Liver (tissue), 8 donors: ENCODE measurements at regions not wholly inside any gene's neighbourhood (a gene's known extent, or its start where the extent isn't known, plus 50 kb on each side); places are given as distances from the start of the nearest gene placed in this dataset.

Experiments used
- DNase-seq: peaks from one replicate; pipeline ENCODE4 v3.0.0-alpha.2; 2017; ENCODE audit warnings: low spot score
- H3K27ac ChIP-seq, 2 donors: one replicate each; pipeline ENCODE4 v1.7.0; 2013; ENCODE audit warnings: inconsistent platforms in 2 of 2, low read length in 2 of 2, control low read depth in 1 of 2, low read depth in 1 of 2, mild to moderate bottlenecking in 1 of 2
- H3K27me3 ChIP-seq, 4 donors: one replicate each; pipeline versions ENCODE4 v1.6.1 to v1.7.0; 2013; ENCODE audit warnings: low read length in 3 of 4, inconsistent platforms in 1 of 4, mild to moderate bottlenecking in 1 of 4, moderate library complexity in 1 of 4; ENCODE audit not compliant: control insufficient read depth in 4 of 4, insufficient read depth in 4 of 4
- H3K36me3 ChIP-seq, 4 donors: one replicate each; pipeline versions ENCODE4 v1.6.1 to v1.7.0; 2013; ENCODE audit warnings: low read length in 3 of 4, mild to moderate bottlenecking in 3 of 4, low read depth in 1 of 4, moderate library complexity in 1 of 4; ENCODE audit not compliant: control insufficient read depth in 4 of 4, insufficient read depth in 3 of 4
- H3K4me1 ChIP-seq, 4 donors: one replicate each; pipeline versions ENCODE4 v1.6.1 to v1.7.0; 2013; ENCODE audit warnings: low read length in 3 of 4, mild to moderate bottlenecking in 3 of 4, moderate library complexity in 1 of 4; ENCODE audit not compliant: control insufficient read depth in 4 of 4, insufficient read depth in 4 of 4
- H3K4me3 ChIP-seq, 3 donors: one replicate each; pipeline versions ENCODE4 v1.6.1 to v1.7.0; 2013; ENCODE audit warnings: low read length in 3 of 3, control low read depth in 1 of 3, low read depth in 1 of 3, mild to moderate bottlenecking in 1 of 3
- H3K9ac ChIP-seq, 2 donors: one replicate each; pipeline ENCODE4 v1.7.0; 2013; ENCODE audit warnings: low read length in 2 of 2, mild to moderate bottlenecking in 2 of 2, moderate library complexity in 2 of 2, control low read depth in 1 of 2, low read depth in 1 of 2
- H3K9me3 ChIP-seq, 4 donors: one replicate each; pipeline versions ENCODE4 v1.6.1 to v1.7.0; 2013; ENCODE audit warnings: low read length in 3 of 4; ENCODE audit not compliant: control insufficient read depth in 4 of 4
- FOXA1 ChIP-seq: IDR thresholded peaks from 2 replicates; pipeline ENCODE4 v1.6.1; 2016; ENCODE audit warnings: antibody characterized with exemption
- GABPA ChIP-seq, 2 donors: IDR thresholded peaks in 1 of 2; conservative IDR thresholded peaks in 1 of 2; 2 replicates each; pipeline ENCODE4 v1.6.1; 2016; ENCODE audit warnings: antibody characterized with exemption in 2 of 2, mild to moderate bottlenecking in 1 of 2, moderate library complexity in 1 of 2
- HNF4A ChIP-seq, 2 donors: conservative IDR thresholded peaks; 2 replicates each; pipeline ENCODE4 v1.6.1; 2016; ENCODE audit warnings: antibody characterized with exemption in 2 of 2, mild to moderate bottlenecking in 2 of 2
- JUND ChIP-seq, 2 donors: IDR thresholded peaks; 2 replicates each; pipeline ENCODE4 v1.6.1; 2016; ENCODE audit warnings: antibody characterized with exemption in 2 of 2
- NR2F2 ChIP-seq: IDR thresholded peaks from 2 replicates; pipeline ENCODE4 v1.6.1; 2016; ENCODE audit warnings: antibody characterized with exemption
- RAD21 ChIP-seq, 2 donors: IDR thresholded peaks; 2 replicates each; pipeline ENCODE4 v1.6.1; 2016; ENCODE audit warnings: antibody characterized with exemption in 2 of 2, mild to moderate bottlenecking in 2 of 2
- RXRA ChIP-seq, 2 donors: IDR thresholded peaks; 2 replicates each; pipeline ENCODE4 v1.6.1; 2017 to 2018; ENCODE audit warnings: antibody characterized with exemption in 2 of 2, mild to moderate bottlenecking in 1 of 2
- SP1 ChIP-seq: IDR thresholded peaks from 2 replicates; pipeline ENCODE4 v1.6.1; 2018; ENCODE audit warnings: antibody characterized with exemption, mild to moderate bottlenecking
- YY1 ChIP-seq: IDR thresholded peaks from 2 replicates; pipeline ENCODE4 v1.6.1; 2016; ENCODE audit warnings: antibody characterized with exemption, mild to moderate bottlenecking
- WGBS: extraction: QIAGEN DNeasy Blood & Tissue Kit; methylation state at CpG from one replicate; pipeline ENCODE4 v1.1.7; 2013; 5-methylcytosine and 5-hydroxymethylcytosine counted together
- TF ChIP-seq, protein P1 (sequence below): IDR thresholded peaks from 2 replicates; pipeline ENCODE4 v1.6.1; 2016; ENCODE audit warnings: antibody characterized with exemption, mild to moderate bottlenecking
- TF ChIP-seq, protein P2 (sequence below): IDR thresholded peaks from 2 replicates; pipeline ENCODE4 v1.6.1; 2016; ENCODE audit warnings: antibody characterized with exemption
- TF ChIP-seq, protein P3 (sequence below): fragments of 150-350 bp; IDR thresholded peaks from 2 replicates; pipeline ENCODE4 v1.5.1; 2017; ENCODE audit warnings: improper control_type of control experiment, low read depth, low read length; ENCODE audit not compliant: missing input control
- TF ChIP-seq, protein P4 (sequence below): IDR thresholded peaks from 2 replicates; pipeline ENCODE4 v1.6.1; 2016; ENCODE audit warnings: antibody characterized with exemption
- donor health status: healthy.
- donor health status: healthy.
- donor health status: healthy.
- donor health status: healthy.
- donor health status: healthy.

DNA sequence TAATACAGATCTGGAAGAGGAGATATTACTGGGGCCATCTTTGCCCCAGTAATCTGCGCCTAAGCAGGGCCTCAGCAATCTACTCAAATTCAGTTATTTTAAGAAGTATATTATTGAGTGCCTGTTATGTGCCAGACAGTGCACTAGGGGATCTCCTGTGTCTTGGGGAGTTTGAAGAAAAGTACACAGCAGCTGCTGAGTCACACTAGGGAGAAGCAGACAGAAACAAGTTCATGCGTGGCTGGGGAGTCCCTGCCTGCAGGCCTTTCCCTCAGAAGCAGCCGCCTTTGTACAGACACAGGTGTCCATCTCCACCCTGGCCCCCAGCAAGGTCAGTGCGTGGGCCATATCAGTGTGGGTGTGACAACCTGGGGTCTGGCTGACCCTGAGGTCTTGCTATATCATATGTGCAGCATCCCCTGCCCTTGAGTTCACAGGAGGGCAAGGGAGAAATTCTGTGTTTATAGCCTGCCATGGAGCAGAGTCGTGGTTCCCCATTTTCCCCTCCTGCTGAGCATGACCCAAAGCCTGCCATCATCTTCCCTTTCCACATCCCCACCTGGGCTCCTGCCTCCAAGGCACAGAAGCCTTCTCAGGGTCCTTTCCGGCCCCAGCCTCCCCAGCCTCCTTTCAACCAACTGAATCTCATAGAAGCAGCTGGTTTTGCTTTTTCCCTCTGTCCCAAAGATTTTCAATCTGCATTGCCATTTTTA lies 229.9 kb upstream of the SDK2 start:
- H3K4me1 ChIP-seq = no peaks in the 10 kb centered on the region
- no peaks in the 10 kb centered on the region for H3K36me3 ChIP-seq
- no peaks in the 10 kb centered on the region for H3K27me3 ChIP-seq
- no peaks in the 10 kb centered on the region for H3K9me3 ChIP-seq
- no peak overlapping the region for H3K27ac ChIP-seq
- WGBS = 88% methylated on average over 6 of the region's 6 CpGs
- H3K9ac ChIP-seq = no peak overlapping the region
- TF ChIP-seq, protein P1, sequence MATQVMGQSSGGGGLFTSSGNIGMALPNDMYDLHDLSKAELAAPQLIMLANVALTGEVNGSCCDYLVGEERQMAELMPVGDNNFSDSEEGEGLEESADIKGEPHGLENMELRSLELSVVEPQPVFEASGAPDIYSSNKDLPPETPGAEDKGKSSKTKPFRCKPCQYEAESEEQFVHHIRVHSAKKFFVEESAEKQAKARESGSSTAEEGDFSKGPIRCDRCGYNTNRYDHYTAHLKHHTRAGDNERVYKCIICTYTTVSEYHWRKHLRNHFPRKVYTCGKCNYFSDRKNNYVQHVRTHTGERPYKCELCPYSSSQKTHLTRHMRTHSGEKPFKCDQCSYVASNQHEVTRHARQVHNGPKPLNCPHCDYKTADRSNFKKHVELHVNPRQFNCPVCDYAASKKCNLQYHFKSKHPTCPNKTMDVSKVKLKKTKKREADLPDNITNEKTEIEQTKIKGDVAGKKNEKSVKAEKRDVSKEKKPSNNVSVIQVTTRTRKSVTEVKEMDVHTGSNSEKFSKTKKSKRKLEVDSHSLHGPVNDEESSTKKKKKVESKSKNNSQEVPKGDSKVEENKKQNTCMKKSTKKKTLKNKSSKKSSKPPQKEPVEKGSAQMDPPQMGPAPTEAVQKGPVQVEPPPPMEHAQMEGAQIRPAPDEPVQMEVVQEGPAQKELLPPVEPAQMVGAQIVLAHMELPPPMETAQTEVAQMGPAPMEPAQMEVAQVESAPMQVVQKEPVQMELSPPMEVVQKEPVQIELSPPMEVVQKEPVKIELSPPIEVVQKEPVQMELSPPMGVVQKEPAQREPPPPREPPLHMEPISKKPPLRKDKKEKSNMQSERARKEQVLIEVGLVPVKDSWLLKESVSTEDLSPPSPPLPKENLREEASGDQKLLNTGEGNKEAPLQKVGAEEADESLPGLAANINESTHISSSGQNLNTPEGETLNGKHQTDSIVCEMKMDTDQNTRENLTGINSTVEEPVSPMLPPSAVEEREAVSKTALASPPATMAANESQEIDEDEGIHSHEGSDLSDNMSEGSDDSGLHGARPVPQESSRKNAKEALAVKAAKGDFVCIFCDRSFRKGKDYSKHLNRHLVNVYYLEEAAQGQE = no peak
- TF ChIP-seq, protein P2, sequence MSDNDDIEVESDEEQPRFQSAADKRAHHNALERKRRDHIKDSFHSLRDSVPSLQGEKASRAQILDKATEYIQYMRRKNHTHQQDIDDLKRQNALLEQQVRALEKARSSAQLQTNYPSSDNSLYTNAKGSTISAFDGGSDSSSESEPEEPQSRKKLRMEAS = no peak
- TF ChIP-seq HNF4A (conservative IDR thresholded peaks at IDR 0.05) (no peak), SP1 (no peak)
- TF ChIP-seq, protein P3, sequence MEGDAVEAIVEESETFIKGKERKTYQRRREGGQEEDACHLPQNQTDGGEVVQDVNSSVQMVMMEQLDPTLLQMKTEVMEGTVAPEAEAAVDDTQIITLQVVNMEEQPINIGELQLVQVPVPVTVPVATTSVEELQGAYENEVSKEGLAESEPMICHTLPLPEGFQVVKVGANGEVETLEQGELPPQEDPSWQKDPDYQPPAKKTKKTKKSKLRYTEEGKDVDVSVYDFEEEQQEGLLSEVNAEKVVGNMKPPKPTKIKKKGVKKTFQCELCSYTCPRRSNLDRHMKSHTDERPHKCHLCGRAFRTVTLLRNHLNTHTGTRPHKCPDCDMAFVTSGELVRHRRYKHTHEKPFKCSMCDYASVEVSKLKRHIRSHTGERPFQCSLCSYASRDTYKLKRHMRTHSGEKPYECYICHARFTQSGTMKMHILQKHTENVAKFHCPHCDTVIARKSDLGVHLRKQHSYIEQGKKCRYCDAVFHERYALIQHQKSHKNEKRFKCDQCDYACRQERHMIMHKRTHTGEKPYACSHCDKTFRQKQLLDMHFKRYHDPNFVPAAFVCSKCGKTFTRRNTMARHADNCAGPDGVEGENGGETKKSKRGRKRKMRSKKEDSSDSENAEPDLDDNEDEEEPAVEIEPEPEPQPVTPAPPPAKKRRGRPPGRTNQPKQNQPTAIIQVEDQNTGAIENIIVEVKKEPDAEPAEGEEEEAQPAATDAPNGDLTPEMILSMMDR = no peak
- TF ChIP-seq, protein P4, sequence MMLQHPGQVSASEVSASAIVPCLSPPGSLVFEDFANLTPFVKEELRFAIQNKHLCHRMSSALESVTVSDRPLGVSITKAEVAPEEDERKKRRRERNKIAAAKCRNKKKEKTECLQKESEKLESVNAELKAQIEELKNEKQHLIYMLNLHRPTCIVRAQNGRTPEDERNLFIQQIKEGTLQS = no peak
- no peak for DNase-seq
- H3K4me3 ChIP-seq = no peak overlapping the region

DNA sequence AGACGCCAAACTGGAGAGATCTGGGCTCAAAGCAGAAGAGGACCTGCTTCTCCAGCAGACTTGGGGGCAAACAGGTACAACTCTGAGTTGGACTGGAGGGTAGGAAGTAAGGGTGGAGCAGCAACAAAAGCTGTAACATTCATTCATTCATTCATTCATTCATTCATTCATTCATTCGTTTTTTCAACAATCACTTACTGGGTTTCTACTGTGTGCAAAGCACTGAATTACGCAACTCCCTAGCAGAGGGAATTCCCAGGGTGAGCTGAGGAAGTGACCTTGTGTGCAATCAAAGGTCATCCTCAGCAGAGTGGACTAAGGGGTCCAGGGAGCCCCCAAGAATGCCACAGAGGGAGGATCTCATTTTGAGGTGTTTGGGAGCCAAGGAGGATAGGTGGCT lies 231.1 kb upstream of the SDK2 start:
- no peak overlapping the region for H3K27ac ChIP-seq
- H3K27me3 ChIP-seq = no peaks in the 10 kb centered on the region
- no peak overlapping the region for H3K9ac ChIP-seq
- TF ChIP-seq GABPA (IDR thresholded peaks at IDR 0.05 in 1 of 2, conservative IDR thresholded peaks at IDR 0.05 in 1 of 2) (no peak), HNF4A (conservative IDR thresholded peaks at IDR 0.05) (no peak), RAD21 (IDR thresholded peaks at IDR 0.05) (no peak), SP1 (no peak)
- no peaks in the 10 kb centered on the region for H3K36me3 ChIP-seq
- DNase-seq = no peak
- no peaks in the 10 kb centered on the region for H3K4me1 ChIP-seq
- whole genome bisulfite sequencing = 51% methylated on average over 3 of the region's 3 CpGs
- H3K4me3 ChIP-seq = no peak overlapping the region
- no peaks in the 10 kb centered on the region for H3K9me3 ChIP-seq

DNA sequence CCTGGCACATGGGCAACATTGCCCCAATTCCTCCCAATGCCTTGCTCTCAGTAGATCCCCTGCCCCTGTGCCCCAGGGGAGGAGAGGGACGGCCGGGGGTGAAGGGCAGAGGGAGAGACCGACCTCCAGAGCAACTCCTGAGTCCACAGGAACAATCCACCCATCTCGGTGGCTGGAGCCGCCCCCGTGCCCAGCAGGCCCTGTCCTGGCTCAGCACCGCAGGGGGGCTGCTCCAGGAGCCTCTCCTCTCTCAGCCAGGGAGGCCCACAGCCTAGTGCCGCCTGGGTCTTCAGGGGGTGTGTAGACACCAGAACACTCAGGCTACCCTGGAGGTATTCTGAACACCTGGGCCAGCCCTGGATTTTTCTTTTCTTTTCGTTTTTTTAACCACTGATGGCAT lies 233.7 kb upstream of the SDK2 start:
- Histone ChIP-seq H3K27ac (no peak overlapping the region), H3K36me3 (no peaks in the 10 kb centered on the region), H3K4me3 (no peak overlapping the region), H3K9me3 (no peaks in the 10 kb centered on the region), H3K9ac (no peak overlapping the region), H3K27me3 (no peaks in the 10 kb centered on the region), H3K4me1 (no peaks in the 10 kb centered on the region)
- WGBS = 81% methylated on average over 9 of the region's 9 CpGs
- DNase-seq = no peak
- TF ChIP-seq, protein P1 = no peak
- TF ChIP-seq RXRA (IDR thresholded peaks at IDR 0.05) = no peak
- no peak for TF ChIP-seq FOXA1
- no peak for TF ChIP-seq NR2F2
- TF ChIP-seq, protein P3 = no peak
- TF ChIP-seq, protein P2 = no peak
- no peak for TF ChIP-seq RAD21 (IDR thresholded peaks at IDR 0.05)
- no peak for TF ChIP-seq YY1
- TF ChIP-seq, protein P4 = no peak
- no peak for TF ChIP-seq JUND (IDR thresholded peaks at IDR 0.05)
